ENCODE measurements at regions not wholly inside any gene's neighbourhood (a gene's known extent, or its start where the extent isn't known, plus 50 kb on each side); places are given as distances from the start of the nearest gene placed in this dataset.

GRCh38 chr20:43262341-43262740, 72.6 kb upstream of the PTPRT start:
- Histone ChIP-seq H3K4me3 (ENCODE audit: low read depth in 1 of 2, low read length in 2 of 2) (no peak overlapping the region), H3K36me3 (ENCODE audit: insufficient read depth, low read length) (no peaks in the 10 kb centered on the region), H3K27me3 (ENCODE audit: insufficient read depth, low read length, poor library complexity) (no peaks in the 10 kb centered on the region), H2AFZ (ENCODE audit: low read depth, low read length) (no peak overlapping the region), H4K20me1 (ENCODE audit: insufficient read depth, low read length) (no peaks in the 10 kb centered on the region), H3K4me1 (ENCODE audit: insufficient read depth, low read length) (no peaks in the 10 kb centered on the region), H3K9me3 (ENCODE audit: insufficient read depth, low read length, severe bottlenecking) (no peaks in the 10 kb centered on the region), H3K9ac (ENCODE audit: low read depth, low read length) (no peak overlapping the region), H3K4me2 (ENCODE audit: insufficient read depth, low read length) (no peak overlapping the region), H3K27ac (ENCODE audit: low read length) (no peak overlapping the region), H3K79me2 (ENCODE audit: insufficient read depth, low read length) (no peaks in the 10 kb centered on the region)
- ATAC-seq (ENCODE audit: insufficient read depth, low read depth) (no peak), DNase-seq (no peak)
- TF ChIP-seq EZH2 (IDR thresholded peaks at IDR 0.05; ENCODE audit: borderline replicate concordance, low read depth, low read length, severe bottlenecking) (no peak), CTCF (IDR thresholded peaks at IDR 0.05; ENCODE audit: borderline replicate concordance, extremely low read depth, low read length, poor library complexity, severe bottlenecking) (no peak)

- Histone ChIP-seq H3K4me3 (ENCODE audit: low read depth in 1 of 2, low read length in 2 of 2) (no peak overlapping the region), H2AFZ (ENCODE audit: low read depth, low read length) (no peak overlapping the region), H3K36me3 (ENCODE audit: insufficient read depth, low read length) (no peaks in the 10 kb centered on the region), H4K20me1 (ENCODE audit: insufficient read depth, low read length) (no peaks in the 10 kb centered on the region), H3K27me3 (ENCODE audit: insufficient read depth, low read length, poor library complexity) (peaks cover 22% of the 10 kb centered on the region), H3K4me1 (ENCODE audit: insufficient read depth, low read length) (no peaks in the 10 kb centered on the region), H3K9ac (ENCODE audit: low read depth, low read length) (no peak overlapping the region), H3K27ac (ENCODE audit: low read length) (no peak overlapping the region), H3K9me3 (ENCODE audit: insufficient read depth, low read length, severe bottlenecking) (no peaks in the 10 kb centered on the region), H3K79me2 (ENCODE audit: insufficient read depth, low read length) (no peaks in the 10 kb centered on the region), H3K4me2 (ENCODE audit: insufficient read depth, low read length) (no peak overlapping the region)
- TF ChIP-seq EZH2 (IDR thresholded peaks at IDR 0.05; ENCODE audit: borderline replicate concordance, low read depth, low read length, severe bottlenecking), result no peak
- no peak for TF ChIP-seq CTCF (IDR thresholded peaks at IDR 0.05; ENCODE audit: borderline replicate concordance, extremely low read depth, low read length, poor library complexity, severe bottlenecking)
- DNase-seq (no peak), ATAC-seq (ENCODE audit: insufficient read depth, low read depth) (no peak)
Observed at GRCh38 chr20:43255877-43256276, 66.2 kb upstream of the PTPRT start.

- H3K79me2 ChIP-seq (ENCODE audit: insufficient read depth, low read length), result no peaks in the 10 kb centered on the region
- peaks cover 22% of the 10 kb centered on the region for H3K27me3 ChIP-seq (ENCODE audit: insufficient read depth, low read length, poor library complexity)
- H2AFZ ChIP-seq (ENCODE audit: low read depth, low read length), result no peak overlapping the region
- H3K9ac ChIP-seq (ENCODE audit: low read depth, low read length), result no peak overlapping the region
- no peaks in the 10 kb centered on the region for H4K20me1 ChIP-seq (ENCODE audit: insufficient read depth, low read length)
- no peak for DNase-seq
- no peak overlapping the region for H3K4me2 ChIP-seq (ENCODE audit: insufficient read depth, low read length)
- no peaks in the 10 kb centered on the region for H3K36me3 ChIP-seq (ENCODE audit: insufficient read depth, low read length)
- no peaks in the 10 kb centered on the region for H3K9me3 ChIP-seq (ENCODE audit: insufficient read depth, low read length, severe bottlenecking)
- no peak for ATAC-seq (ENCODE audit: insufficient read depth, low read depth)
- no peak overlapping the region for H3K4me3 ChIP-seq (ENCODE audit: low read depth in 1 of 2, low read length in 2 of 2)
- no peak overlapping the region for H3K27ac ChIP-seq (ENCODE audit: low read length)
- H3K4me1 ChIP-seq (ENCODE audit: insufficient read depth, low read length), result no peaks in the 10 kb centered on the region
- TF ChIP-seq EZH2 (IDR thresholded peaks at IDR 0.05; ENCODE audit: borderline replicate concordance, low read depth, low read length, severe bottlenecking), result no peak
- TF ChIP-seq CTCF (IDR thresholded peaks at IDR 0.05; ENCODE audit: borderline replicate concordance, extremely low read depth, low read length, poor library complexity, severe bottlenecking), result no peak
Observed at GRCh38 chr20:43252761-43253160, 63.1 kb upstream of the PTPRT start.

GRCh38 chr20:43248341-43248740, 58.6 kb upstream of the PTPRT start:
- H3K9ac ChIP-seq (ENCODE audit: low read depth, low read length), result no peak overlapping the region
- H3K9me3 ChIP-seq (ENCODE audit: insufficient read depth, low read length, severe bottlenecking), result no peaks in the 10 kb centered on the region
- peaks cover 18% of the 10 kb centered on the region for H3K27me3 ChIP-seq (ENCODE audit: insufficient read depth, low read length, poor library complexity)
- DNase-seq, result no peak
- H3K36me3 ChIP-seq (ENCODE audit: insufficient read depth, low read length), result no peaks in the 10 kb centered on the region
- no peak for ATAC-seq (ENCODE audit: insufficient read depth, low read depth)
- H3K4me1 ChIP-seq (ENCODE audit: insufficient read depth, low read length), result no peaks in the 10 kb centered on the region
- TF ChIP-seq CTCF (IDR thresholded peaks at IDR 0.05; ENCODE audit: borderline replicate concordance, extremely low read depth, low read length, poor library complexity, severe bottlenecking) (no peak), EZH2 (IDR thresholded peaks at IDR 0.05; ENCODE audit: borderline replicate concordance, low read depth, low read length, severe bottlenecking) (no peak)
- H3K79me2 ChIP-seq (ENCODE audit: insufficient read depth, low read length), result no peaks in the 10 kb centered on the region
- 0 out of 2 replicates have a peak, but pooled peaks cover 3% of the 10 kb centered on the region for H4K20me1 ChIP-seq (ENCODE audit: insufficient read depth, low read length)
- H2AFZ ChIP-seq (ENCODE audit: low read depth, low read length), result no peak overlapping the region
- no peak overlapping the region for H3K4me2 ChIP-seq (ENCODE audit: insufficient read depth, low read length)
- no peak overlapping the region for H3K27ac ChIP-seq (ENCODE audit: low read length)
- H3K4me3 ChIP-seq (ENCODE audit: low read depth in 1 of 2, low read length in 2 of 2), result no peak overlapping the region
